Esophagus muscularis mucosa (tissue), 3 donors: ENCODE measurements at regions not wholly inside any gene's neighbourhood (a gene's known extent, or its start where the extent isn't known, plus 50 kb on each side); places are given as distances from the start of the nearest gene placed in this dataset.

Experiments
- EP300 ChIP-seq: sonication (generic); formaldehyde crosslinking; IDR thresholded peaks from one replicate; pipeline ENCODE4 v1.6.1; 2017; ENCODE audit warnings: antibody characterized with exemption
- TF ChIP-seq, protein P1 (sequence below), 3 experiments: fragments of 200-600 bp in 2 of 3; fragments of 450-650 bp in 1 of 3; sonication (generic) in 2 of 3; IDR thresholded peaks; one replicate each; pipeline ENCODE4 v1.5.1; 2017 to 2019; ENCODE audit warnings: antibody characterized with exemption in 3 of 3, mild to moderate bottlenecking in 2 of 3, moderate library complexity in 1 of 3

DNA sequence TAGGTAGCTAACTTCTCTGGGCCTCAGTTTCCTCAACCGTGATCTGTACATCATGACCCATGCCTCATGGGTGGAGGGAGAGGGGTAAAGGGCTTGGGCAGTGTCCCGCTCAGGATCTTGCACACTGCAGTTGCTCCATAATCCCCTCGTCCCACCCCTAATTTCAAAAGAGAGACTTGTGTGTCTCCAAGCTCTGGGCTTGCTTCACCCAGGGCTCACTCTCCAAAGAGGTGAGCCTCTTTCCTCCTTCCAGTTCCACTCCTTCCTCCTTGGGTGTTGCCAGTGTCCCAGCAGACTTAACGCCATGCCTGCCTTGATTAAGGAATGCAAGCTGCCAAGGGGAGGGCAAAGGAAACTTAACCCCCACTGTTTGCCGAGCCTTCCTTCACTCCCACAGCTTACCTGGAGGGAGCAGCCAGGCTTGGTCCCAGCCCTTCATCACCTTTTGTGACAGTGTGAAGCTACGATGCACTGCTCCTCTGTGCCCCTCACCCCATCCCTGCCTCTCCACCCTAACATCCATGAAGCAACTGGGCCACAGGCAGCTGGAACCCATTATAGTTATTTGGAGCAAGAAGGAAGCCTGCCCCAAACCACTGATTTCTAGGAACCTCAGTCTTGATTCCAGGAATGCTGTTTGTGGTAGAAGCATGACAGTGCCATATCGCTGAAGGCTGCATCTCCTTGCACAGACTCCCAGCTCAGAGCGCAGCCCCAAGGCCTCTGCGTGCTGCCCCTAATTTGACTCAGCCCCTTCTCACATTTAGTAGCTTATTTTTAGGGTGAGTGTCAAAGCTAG lies 363.3 kb downstream of the TNS3 start:
- TF ChIP-seq, protein P1, sequence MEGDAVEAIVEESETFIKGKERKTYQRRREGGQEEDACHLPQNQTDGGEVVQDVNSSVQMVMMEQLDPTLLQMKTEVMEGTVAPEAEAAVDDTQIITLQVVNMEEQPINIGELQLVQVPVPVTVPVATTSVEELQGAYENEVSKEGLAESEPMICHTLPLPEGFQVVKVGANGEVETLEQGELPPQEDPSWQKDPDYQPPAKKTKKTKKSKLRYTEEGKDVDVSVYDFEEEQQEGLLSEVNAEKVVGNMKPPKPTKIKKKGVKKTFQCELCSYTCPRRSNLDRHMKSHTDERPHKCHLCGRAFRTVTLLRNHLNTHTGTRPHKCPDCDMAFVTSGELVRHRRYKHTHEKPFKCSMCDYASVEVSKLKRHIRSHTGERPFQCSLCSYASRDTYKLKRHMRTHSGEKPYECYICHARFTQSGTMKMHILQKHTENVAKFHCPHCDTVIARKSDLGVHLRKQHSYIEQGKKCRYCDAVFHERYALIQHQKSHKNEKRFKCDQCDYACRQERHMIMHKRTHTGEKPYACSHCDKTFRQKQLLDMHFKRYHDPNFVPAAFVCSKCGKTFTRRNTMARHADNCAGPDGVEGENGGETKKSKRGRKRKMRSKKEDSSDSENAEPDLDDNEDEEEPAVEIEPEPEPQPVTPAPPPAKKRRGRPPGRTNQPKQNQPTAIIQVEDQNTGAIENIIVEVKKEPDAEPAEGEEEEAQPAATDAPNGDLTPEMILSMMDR (IDR thresholded peaks at IDR 0.05) = no peak
- no peak for TF ChIP-seq EP300
